HG03064 (cell line): ENCODE measurements at regions not wholly inside any gene's neighbourhood (a gene's known extent, or its start where the extent isn't known, plus 50 kb on each side); places are given as distances from the start of the nearest gene placed in this dataset.
"Not testable (repeated sequence)": the region's sequence is repeated elsewhere in the genome, so short reads cannot be mapped to it uniquely, and the experiment has no call there.

Experiments used
- ATAC-seq: cut with Tn5 transposase; IDR thresholded peaks from one replicate; pipeline ENCODE4 v1.9.1; 2021; ENCODE audit warnings: low read depth; ENCODE audit not compliant: unreplicated experiment

DNA sequence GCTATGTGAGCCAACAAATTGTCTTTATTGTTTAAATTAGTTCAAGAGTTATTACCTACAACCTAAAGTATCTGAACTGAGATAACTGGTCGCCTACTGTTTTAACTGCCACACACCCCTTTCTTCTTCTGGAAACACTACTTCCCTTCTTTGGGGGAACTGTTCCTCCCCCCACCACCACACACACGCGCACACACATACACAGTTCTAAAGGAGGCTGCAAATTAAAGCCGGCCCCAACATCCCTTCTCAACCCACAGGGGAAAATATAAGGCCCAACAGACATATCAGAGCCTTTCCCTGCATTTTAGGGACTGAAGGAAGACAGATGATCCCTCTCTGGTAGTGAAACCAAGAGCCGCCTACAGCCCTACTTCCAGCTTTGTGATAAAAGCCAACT, 348.0 kb upstream of the JARID2 start:
- ATAC-seq: no peak

- not testable (repeated sequence) for ATAC-seq
These were observed 346.4 kb upstream of the JARID2 start for GRCh38 chr6:14899441-14899840.

DNA sequence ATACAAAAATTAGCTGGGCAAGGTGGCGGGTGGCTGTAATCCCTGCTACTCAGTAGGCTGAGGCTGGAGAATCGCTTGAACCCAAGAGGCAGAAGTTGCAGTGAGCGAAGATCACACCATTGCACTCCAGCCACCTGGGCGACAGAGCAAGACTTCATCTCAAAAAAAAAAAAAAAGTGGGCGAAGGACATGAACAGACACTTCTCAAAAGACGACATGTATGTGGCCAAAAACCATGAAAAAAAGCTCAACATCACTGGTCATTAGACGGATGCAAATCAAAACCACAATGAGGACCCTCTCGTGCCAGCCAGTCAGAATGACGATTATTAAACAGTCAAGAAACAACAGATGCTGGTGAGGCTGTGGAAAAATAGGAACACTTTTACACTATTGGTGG, 344.9 kb upstream of the JARID2 start:
- ATAC-seq: no peak

DNA sequence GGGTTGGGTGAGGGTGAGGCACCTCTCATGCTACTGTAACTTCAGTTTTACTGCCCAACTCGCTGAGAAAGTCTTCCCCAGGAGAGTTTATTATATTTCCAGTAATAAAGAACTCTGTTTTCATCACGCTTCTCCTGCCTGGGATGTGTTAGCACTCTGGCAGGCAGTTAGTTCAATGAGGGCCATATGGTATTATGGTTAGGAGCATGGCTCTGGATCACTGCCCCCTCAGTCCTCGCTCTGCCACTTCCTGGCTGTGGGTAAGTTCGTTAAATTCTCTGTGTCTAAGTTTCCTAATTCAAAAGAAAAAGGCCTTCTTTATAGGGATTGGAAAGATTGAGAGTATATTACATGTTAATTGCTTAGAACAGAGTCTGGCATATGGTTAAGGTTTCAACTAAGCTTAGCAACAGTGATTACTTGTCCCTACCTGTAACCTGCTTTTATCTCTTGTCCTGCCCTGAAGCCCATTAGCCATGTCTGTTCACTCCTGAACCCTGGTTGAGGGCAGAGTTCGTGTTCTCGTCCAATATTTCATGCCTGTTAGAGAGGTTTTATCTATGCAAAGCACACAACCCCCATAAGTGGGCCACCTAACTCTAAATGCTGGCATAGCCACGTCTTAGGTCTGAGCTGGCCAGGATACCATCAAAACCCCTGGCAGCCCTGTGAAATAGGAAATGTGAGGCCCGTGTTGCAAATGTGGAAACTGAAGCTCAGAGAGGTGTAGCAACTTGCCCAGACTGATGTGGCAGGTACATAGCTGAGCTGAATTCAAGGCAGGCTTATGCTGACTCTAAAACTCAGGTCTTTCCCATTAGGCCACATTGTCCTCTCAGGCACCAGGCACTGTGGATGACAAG, 342.5 kb upstream of the JARID2 start:
- ATAC-seq: no peak

GRCh38 chr6:14905201-14905600, 340.7 kb upstream of the JARID2 start:
- no peak for ATAC-seq

DNA sequence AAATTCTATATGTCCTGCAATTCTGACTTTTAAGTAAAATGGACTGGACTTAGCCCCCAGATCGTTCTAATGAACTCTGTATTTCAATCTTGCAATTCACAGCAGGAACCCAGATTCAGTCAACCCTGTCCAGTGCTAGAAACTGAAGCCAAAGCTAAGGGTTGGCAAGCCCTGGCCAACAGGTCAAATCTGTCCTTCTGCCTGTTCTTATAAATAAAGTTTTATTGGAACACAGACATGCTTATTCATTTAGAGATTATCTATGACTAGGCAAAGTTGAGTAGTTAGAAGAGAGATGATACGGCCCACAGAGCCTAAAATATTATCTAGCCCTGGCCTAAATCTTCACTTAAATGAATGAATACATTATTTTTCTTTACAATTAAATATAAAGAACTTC, 339.2 kb upstream of the JARID2 start:
- ATAC-seq: no peak

DNA sequence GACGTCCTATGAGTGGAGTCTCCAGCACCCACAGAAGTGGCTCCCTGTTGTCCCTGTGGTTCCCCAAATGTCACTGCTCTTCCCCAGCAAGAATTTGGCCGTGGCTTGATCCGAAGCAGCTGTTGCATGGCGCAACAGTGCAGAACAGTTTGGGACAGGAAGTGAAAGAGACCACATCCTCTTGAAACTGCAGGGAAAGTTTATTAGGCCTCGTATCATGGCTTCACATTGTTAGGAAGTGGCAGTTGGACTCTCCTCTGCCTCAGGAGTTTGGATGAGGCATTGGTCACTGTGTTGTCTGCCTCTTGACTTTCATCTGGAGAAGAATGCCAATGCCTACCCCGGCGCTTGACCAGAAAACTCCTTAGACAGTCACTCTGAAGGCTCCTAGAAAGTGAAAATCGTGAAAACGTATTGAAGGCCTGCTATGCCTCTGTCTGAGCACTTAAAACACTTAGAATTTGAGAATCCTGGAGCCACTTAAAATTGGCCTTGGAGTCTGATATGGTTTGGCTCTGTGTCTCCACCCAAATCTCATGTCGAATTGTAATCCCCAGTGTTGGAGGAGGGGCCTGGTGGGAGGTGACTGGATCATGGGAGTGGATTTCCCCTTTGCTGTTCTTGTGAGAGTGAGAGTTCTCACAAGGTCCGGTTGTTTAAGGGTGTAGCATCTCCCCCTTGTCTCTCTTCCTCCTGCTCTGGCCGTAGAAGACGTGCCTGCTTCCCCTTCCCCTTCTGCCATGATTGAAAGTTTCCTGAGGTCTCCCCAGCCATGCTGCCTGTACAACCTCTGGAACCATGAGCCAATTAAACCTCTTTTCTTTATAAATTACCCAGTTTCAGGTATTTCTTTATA, 334.9 kb upstream of the JARID2 start:
- ATAC-seq: peak; percentile 82

DNA sequence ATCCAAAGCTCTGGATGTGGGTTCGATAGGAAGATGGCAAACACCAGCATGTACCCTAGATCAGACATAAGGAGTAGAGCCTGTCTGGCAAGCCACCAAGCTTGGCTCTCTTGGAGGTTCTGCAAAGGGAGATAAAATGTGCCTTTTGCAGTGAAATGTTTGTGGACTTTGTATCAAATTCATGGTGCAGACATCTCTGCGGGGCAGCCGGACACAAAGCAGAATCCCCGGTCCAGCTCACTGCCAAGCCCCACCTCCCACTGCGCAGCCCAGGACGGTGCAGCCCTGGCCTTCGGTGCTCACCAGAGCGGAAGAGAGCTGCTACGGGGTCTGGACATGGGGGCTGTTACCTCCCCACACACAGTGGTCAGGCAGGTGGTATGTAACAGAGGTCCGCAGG, 333.6 kb upstream of the JARID2 start:
- no peak for ATAC-seq

DNA sequence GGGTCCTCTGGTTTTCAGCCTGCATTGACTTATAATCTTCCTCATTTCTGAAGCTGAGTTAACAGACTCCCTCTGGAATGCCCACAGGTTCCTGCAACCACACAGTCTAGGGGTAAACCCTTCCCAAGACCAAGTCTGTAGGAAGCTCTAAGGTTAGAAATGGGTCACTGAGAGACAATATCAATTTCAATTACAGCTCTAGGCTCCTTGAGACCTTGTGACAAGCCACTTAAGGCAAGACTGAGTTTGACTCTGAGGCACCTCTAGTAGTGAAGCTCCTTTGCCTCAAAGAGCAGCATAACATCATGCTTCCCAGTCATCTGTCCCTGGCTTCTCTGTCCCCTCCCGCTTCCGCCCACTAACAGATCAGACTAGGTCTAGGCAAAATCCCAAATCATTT, 333.2 kb upstream of the JARID2 start:
- ATAC-seq: no peak

DNA sequence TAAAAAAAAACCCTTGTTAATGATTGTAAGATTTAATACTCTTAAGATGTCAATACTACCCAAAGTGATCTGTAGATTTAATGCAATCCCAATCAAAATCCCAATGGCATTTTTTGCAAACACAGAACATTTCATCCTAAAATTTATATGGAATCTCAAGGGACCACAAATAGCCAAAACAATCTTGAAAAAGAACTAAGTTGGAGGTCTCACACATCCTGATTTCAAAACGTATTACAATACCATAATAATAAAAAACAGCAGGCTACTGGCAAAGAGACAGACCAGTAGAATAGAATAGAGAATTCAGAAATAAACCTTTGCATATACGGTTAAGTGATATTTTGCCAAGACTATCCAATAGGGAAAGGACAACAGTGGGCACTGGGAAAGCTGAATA, 331.9 kb upstream of the JARID2 start:
- no peak for ATAC-seq

- no peak for ATAC-seq
These were observed 329.7 kb upstream of the JARID2 start for GRCh38 chr6:14915888-14916832.

- ATAC-seq: no peak
These were observed 328.6 kb upstream of the JARID2 start for GRCh38 chr6:14917109-14917910.

GRCh38 chr6:14918200-14918907, 327.5 kb upstream of the JARID2 start:
- ATAC-seq: no peak

- no peak for ATAC-seq
These were observed 326.7 kb upstream of the JARID2 start for GRCh38 chr6:14919038-14919670.

DNA sequence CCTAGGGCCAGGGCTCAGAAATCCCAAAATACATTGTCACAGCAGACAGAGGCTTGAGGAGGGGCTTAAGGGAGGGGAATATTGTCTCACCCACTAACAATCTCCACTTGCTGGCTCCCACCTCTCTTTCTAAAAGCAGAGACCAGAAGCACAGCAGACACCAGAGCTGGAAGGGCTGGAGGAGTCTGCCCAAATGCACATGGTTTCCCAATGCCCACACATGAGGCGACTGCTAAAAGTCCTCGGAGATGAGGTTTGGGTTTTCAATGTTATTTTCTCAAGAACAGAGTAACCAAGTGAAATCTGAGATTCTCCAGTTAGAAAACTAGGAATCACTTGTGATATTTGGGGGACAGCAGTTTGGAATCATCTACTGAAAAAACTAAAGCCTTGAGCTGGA, 325.6 kb upstream of the JARID2 start:
- no peak for ATAC-seq

DNA sequence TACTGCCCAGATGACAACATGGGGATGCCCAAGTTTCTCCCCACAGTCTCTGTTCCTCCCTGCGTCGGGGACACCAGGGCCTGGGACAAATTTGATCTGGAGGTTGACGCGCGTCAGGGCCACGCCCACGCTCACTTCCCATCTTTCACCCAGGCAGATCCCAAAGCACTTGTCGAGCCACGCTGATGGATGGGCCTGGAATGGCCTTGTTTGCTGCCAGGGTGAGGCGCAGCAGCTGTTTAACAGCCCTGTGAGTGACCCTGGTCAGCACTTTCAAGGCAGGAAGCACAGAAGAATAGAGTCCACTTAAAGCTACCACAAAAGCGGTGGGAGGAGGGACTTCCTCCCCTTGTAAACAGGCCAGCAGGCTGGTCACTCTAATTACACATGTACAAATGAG, 324.7 kb upstream of the JARID2 start:
- no peak for ATAC-seq

DNA sequence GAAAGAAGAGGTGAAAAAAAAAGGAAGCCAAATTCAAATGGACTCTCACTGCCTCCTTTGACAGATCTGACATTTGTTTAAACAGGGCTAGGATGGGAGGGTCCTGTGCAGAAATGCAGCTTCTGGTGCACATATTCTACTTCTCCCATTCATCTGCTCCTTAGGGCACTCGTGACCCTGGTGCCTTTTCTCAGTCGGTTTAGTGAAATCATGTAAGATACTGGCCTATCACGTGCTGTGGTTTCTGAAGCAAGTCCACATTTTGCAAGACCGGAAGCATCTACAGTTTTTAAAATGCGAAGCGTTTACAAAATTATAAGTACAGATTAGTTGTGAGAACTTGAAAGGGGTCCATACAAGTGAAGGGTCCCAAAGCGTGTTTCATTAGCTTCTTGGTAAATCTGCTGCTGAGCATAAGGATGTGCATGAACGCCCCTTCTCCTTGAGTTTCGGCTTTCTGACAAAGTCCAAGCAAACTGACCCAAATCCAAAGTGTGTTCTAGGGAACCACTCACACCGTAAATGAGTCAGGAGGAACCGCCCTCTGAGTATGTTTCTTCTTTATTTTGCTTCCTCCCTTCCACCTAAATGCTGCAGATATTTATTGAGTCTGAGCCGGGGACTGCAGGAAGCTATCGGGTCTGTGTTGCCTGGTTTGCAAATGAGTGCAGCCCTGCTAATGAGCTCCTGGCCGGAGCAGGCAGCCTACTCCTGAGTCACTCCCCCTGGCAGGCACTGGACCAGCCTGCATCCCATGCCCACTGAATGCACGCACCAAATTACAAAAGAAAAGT, 323.8 kb upstream of the JARID2 start:
- ATAC-seq: no peak
